Urinary bladder (tissue), 3 donors: ENCODE measurements at regions not wholly inside any gene's neighbourhood (a gene's known extent, or its start where the extent isn't known, plus 50 kb on each side); places are given as distances from the start of the nearest gene placed in this dataset.
"Not testable (repeated sequence)": the region's sequence is repeated elsewhere in the genome, so short reads cannot be mapped to it uniquely, and the experiment has no call there.

Source experiments
- DNase-seq: peaks from one replicate; pipeline ENCODE4 v3.0.0-alpha.2; 2015; ENCODE audit errors: extremely low spot score
- H3K27ac ChIP-seq: one replicate; pipeline ENCODE4 v1.5.1; 2013; ENCODE audit warnings: low read depth, mild to moderate bottlenecking, moderate library complexity
- H3K36me3 ChIP-seq: one replicate; pipeline ENCODE4 v1.6.1; 2013; ENCODE audit warnings: mild to moderate bottlenecking, moderate library complexity; ENCODE audit not compliant: insufficient read depth
- H3K4me1 ChIP-seq: one replicate; pipeline ENCODE4 v1.6.1; 2013; ENCODE audit warnings: mild to moderate bottlenecking, moderate library complexity; ENCODE audit not compliant: insufficient read depth
- H3K4me3 ChIP-seq: one replicate; pipeline ENCODE4 v1.5.1; 2013; ENCODE audit warnings: low read depth, low read length
- whole genome bisulfite sequencing: extraction: QIAGEN DNeasy Blood & Tissue Kit; methylation state at CpG from one replicate; pipeline ENCODE4 v1.1.7; 2013; 5-methylcytosine and 5-hydroxymethylcytosine counted together
- donor health status: healthy with polysubstance abuse.
- donor health status: healthy.

DNA sequence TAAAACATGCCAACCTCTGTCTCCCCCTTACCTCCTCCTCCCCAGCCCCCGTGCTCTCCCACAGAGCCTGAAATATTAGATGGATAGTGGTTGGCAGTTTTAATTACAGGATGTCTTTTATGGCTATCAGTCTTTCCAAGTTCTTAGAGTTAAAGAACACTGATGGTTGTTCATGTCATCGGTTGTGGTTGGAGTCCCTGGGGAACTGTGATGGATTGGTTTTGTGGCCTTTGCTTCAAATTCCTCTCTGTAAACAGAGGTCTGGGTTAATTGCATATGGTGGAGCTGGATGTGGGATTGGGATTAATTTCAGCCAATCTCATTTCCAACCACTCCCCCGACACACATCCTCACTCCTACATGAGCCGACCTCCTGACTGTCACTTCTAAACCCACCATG, 164.5 kb upstream of the PROK2 start:
- H3K4me3 ChIP-seq = no peak overlapping the region
- 83% methylated on average over 4 of the region's 4 CpGs for WGBS
- no peak overlapping the region for H3K27ac ChIP-seq
- no peaks in the 10 kb centered on the region for H3K4me1 ChIP-seq
- H3K36me3 ChIP-seq = no peaks in the 10 kb centered on the region
- no peak for DNase-seq

DNA sequence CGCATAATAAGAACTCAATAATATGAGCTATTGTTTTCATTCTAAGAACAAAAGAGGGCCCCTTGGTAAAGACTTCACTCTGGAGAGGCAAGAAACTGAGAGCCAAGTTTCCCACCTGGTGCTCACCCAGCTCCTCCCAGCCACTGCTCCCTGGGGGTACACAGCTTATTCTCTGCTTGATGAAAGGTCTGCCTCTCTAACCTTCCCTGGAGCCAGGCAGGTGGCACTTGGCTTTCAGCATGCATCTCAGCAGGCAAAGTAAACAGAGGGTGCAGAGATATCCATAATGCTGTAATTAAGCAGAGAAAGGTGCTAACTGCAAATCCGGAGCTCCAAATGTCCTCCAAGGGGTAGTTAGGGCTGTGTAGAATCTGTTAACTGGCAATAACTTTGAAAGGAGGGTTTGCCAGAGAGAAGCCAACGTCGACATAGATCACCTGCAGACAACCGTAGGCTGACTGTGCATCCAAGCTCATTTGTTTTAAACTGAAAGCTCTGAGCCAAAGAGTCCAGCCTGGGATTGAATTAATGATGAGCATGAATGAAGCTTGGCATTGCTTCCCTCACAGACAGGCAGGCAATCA, 159.6 kb upstream of the PROK2 start:
- WGBS = 75% methylated on average over 5 of the region's 5 CpGs

DNA sequence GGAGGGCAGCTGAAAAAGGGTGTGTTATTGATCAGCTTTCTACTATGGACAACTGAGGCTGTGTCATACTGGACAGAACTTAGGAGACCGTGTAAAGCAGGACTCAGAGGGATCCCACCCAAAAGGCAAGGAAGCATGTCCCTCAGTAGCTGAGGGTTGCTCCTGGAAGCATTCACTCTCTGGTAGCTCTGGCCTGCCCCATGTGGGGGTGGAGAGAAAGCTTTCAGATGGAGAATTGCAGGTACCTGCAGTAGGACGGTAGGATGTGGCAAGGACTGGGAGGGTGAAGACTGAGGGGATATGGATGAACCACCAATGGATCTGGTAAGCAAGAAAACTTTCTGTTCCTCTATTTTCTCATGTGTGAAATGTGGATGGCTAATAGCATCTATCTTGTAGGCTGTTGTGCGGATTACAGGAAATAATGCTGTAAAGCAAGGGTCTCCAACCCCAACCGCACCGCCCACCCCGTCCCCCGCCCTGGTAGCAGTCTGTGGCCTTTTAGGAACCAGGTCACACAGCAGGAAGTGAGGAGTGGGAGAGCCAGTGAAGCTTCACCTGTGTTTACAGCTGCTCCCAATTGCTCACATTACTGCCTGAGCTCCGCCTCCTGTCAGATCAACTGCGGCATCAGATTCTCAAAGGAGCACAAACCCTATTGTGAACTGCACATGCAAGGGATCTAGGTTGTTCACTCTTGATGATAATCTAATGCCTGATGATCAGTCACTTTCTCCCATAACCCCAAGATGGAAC, 157.7 kb upstream of the PROK2 start:
- no peak for DNase-seq
- Histone ChIP-seq H3K4me1 (no peaks in the 10 kb centered on the region), H3K36me3 (no peaks in the 10 kb centered on the region), H3K27ac (no peak overlapping the region), H3K4me3 (no peak overlapping the region)
- 83% methylated on average over 9 of the region's 9 CpGs for WGBS

More for the DNA sequence above, 159.6 kb upstream of the PROK2 start:
- Histone ChIP-seq H3K4me3 (no peak overlapping the region), H3K36me3 (no peaks in the 10 kb centered on the region), H3K27ac (no peak overlapping the region), H3K4me1 (no peaks in the 10 kb centered on the region)
- no peak for DNase-seq

DNA sequence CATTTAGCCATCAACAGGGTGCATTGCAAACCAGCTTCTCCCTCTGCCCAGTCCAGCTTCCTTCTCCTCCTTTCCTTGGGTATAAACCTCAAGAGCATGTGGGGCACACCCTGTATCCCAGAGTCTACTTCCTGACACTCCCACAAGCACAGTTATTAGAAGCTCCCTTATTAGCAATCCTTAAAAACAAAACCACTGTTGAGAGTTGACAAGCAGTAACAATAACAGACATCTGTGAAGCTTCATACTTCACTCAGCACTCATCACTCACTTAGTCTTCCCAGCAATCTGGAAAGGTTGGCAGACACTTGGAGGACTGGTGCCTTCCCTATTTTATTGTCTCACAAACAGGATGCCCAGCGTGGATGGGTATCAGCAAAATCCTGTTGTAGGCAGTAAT, 155.5 kb upstream of the PROK2 start:
- 74% methylated on average over 1 of the region's 1 CpG for WGBS
- no peak for DNase-seq
- no peak overlapping the region for H3K4me3 ChIP-seq
- no peaks in the 10 kb centered on the region for H3K36me3 ChIP-seq
- H3K27ac ChIP-seq = no peak overlapping the region
- no peaks in the 10 kb centered on the region for H3K4me1 ChIP-seq

DNA sequence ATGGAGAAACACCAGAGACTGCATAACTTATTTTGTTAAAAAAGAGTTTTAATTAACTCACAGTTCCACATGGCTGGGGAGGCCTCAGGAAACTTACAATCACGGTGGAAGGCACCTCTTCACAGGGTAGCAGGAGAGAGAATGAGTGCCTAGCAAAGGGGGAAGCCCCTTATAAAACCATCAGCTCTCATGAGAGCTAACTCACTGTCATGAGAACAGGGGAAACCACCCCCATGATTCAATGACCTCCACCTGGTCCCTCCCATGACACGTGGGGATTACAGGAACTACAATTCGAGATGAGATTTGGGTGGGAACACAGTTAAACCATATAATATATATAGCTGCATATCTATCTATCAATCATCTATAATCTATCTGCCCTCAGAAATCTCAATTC, 153.1 kb upstream of the PROK2 start:
- 83% methylated on average over 3 of the region's 3 CpGs for WGBS
- H3K27ac ChIP-seq, H3K4me3 ChIP-seq, DNase-seq, H3K4me1 ChIP-seq, H3K36me3 ChIP-seq: not testable (repeated sequence)

DNA sequence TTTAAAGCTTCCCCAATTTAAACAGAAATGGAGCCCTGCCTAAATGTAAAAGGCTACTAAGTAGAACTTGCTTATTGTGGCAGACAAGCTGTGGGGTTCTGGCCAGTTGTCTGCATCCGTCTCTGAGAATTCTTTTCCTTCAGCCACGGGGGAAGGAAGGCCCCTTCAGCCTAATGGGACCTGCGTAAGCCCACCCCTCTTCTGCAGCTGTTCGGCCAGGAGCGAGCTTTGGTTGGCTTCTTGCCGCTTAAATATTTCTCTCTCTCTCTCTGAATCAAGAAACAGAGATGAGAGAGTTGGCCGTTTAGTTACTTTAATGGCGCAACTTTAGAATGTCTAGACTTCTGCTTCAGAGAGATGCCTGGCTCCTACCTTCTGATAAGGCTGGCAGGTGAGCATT, 151.7 kb upstream of the PROK2 start:
- Histone ChIP-seq H3K4me3 (no peak overlapping the region), H3K4me1 (no peaks in the 10 kb centered on the region), H3K27ac (no peak overlapping the region), H3K36me3 (no peaks in the 10 kb centered on the region)
- WGBS = 92% methylated on average over 8 of the region's 8 CpGs
- DNase-seq = no peak

DNA sequence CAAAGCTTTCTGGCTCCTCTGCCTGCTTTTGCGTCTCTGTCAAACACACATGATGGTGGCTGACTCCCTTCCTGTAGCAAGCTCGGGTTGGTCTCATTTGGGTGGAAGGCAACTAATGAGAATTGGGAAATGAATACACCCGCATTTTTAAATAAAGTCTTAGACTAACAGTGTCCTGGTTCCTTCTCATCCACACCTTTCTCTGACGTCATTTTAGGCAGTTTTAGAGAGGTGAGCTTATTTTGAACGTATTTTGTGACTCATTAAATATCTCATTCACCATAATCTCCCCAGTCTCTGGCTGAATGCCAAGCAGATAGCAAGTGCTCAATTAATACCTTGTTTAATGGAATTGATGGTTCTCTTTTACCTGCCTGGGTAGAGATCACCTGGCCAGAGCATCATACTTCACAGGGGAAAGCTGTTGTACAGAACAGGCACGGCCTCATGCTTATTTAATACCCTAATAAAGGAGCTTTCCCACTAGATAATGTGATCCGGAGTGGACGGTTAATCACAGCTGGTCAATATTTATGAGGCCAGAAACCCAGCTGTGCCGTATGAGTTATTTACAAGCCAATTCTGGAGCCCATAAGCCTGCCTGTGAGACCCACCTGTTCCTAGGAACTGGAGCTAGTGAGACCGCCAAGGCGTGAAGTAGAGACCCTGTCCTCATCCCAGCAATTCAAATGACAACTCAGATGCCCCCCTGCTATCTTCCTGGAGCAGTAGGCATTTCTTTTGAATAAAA, 149.7 kb upstream of the PROK2 start:
- 67% methylated on average over 11 of the region's 11 CpGs for WGBS
- Histone ChIP-seq H3K4me1 (no peaks in the 10 kb centered on the region), H3K36me3 (no peaks in the 10 kb centered on the region), H3K4me3 (no peak overlapping the region), H3K27ac (no peak overlapping the region)
- DNase-seq = no peak

DNA sequence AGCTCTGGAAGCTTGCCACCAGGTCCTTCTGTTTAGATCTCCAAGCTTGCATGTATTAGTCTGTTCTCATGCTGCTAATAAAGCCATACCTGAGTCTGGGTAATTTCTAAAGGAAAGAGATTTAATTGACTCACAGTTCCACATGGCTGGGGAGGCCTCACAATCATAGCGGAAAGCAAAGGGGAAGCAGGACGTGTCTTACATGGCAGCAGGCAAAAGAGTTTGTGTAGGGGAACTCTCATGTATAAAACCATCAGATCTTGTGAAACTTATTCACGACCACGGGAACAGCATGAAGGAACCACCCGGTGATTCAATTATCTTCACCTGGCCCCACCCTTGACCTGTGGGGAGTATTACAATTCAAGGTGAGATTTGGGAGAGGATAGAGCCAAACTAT, 147.0 kb upstream of the PROK2 start:
- H3K27ac ChIP-seq = no peak overlapping the region
- H3K36me3 ChIP-seq = no peaks in the 10 kb centered on the region
- H3K4me3 ChIP-seq = no peak overlapping the region
- 76% methylated on average over 5 of the region's 5 CpGs for WGBS
- H3K4me1 ChIP-seq = no peaks in the 10 kb centered on the region
- DNase-seq = no peak

DNA sequence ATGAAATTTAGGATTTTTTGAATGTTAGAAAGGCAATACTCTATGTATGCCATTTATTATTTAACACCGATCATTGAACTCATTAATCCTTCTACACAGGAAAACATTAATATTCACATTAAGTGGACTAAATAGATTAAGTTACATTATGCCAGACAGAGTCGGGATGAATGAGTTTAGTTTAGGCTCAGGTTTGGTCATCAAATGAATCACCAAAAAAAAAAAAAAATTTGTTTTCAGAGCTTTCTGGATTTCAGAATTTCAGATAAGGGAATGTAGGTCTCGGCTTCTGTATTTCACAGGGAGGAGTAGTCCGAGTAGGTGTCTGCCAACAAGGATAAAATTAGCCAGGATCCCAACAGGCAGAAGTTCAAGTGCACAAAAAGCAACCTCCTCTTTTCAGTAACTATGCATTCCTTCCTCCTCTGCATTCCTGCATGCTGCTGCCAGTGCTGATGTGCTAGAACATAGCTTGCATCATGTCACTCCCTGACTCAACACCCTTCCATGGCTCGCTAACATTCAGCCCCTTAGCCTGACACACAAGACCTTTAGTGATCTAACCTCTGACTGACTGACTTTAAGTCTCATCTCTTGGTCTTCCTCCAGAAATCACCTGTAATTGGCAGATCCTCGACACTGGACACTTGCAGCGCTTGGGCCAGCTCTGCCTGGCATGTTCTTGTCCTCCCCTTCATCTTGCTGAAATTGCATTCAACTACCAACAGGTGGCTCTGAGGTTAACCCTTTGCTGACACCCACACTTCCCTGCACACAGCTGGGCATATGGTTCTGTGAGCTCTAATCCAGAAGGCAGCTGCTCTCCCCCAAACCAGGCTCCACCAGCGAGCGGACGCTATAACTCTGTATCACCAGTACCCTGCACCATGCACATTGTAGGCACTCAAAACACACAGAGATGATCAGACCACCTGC, 145.4 kb upstream of the PROK2 start:
- H3K27ac ChIP-seq = no peak overlapping the region
- WGBS = 67% methylated on average over 10 of the region's 10 CpGs
- no peaks in the 10 kb centered on the region for H3K36me3 ChIP-seq
- H3K4me1 ChIP-seq = no peaks in the 10 kb centered on the region
- no peak overlapping the region for H3K4me3 ChIP-seq
- no peak for DNase-seq

DNA sequence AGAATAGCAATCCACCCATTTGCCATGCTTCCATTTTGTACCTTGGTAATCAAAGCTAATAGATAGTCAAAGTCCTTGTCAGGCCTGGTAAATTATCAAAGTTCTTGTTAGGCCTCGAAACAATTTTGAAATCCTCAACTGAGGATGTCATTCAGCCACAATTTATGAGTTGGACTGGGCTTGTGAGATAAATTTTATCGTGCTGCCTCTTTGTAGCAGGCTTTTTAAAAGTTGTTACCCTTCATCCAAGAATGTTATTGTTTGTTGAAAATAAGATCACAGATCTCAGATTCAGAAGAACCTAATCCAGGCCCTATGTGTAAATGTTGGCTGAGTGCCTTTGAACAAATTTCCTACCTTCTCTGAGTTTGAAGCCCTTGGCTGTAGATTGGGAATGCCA, 143.3 kb upstream of the PROK2 start:
- Histone ChIP-seq H3K4me1 (no peaks in the 10 kb centered on the region), H3K27ac (no peak overlapping the region), H3K4me3 (no peak overlapping the region), H3K36me3 (no peaks in the 10 kb centered on the region)
- WGBS = 56% methylated on average over 2 of the region's 2 CpGs
- no peak for DNase-seq

DNA sequence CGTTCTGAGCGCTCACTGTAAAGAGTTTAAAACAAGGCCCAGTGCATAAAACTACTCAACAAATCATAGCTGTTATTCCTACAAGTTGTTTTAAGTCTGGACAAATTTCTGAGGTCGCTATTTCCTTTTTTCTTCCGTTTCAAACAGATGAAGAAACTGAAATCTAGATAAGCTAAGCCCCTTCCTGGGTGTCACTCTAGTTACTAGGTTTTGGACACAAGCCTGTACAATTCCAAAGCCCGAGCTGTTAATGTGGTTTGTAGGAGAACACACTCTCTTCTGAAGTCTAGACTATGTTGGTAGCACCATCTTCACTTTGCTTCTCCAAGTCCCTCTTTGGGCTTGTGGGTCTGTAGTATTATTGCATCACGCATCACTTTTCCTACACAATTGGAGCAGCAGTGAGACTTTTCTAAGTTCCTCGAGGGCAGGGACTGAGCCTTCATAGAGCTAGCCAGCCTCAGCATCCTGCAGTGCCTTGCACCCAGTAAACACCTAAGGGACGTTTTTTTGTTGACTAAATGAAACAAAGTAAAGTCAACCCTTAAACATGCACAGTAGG, 142.6 kb upstream of the PROK2 start:
- no peak for DNase-seq
- Histone ChIP-seq H3K27ac (no peak overlapping the region), H3K36me3 (no peaks in the 10 kb centered on the region), H3K4me3 (no peak overlapping the region), H3K4me1 (no peaks in the 10 kb centered on the region)
- 84% methylated on average over 8 of the region's 8 CpGs for WGBS

DNA sequence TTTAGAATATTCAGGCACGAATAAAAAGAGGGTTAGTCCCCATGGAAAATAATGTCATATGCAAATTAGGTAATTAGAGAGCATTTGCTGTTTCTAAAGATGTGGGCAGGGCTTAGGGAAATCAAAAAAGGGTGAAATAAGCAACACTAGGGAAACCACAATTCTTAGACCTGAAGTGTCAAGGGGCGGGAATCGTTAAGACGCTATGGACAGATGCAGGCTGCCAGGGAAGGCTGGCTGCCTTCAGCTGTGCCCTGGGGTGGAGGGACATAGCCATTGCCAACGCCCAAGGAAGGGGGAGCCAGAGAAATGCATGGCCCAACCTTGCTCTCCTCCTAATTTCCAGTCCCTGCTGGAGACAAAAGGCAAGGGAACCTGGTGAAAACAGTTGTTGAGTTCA, 141.7 kb upstream of the PROK2 start:
- Histone ChIP-seq H3K27ac (no peak overlapping the region), H3K36me3 (no peaks in the 10 kb centered on the region), H3K4me3 (no peak overlapping the region), H3K4me1 (no peaks in the 10 kb centered on the region)
- WGBS = 80% methylated on average over 5 of the region's 5 CpGs
- no peak for DNase-seq

DNA sequence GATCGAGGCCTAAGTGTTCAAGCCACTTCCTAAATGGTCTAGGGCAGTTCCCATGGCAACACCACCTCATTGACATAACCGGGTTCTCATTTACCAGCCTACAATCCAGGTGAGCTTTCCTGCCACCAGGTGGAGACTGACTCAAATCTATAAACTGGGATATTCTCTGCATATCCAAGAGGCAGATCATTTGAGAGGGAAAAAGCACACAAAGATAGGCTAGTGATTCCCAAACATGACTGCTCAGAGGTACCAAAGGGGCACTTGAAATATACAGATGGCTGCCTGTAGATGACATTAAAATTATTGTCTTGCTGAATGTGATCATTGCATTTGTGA, 141.3 kb upstream of the PROK2 start:
- no peaks in the 10 kb centered on the region for H3K4me1 ChIP-seq
- no peak overlapping the region for H3K27ac ChIP-seq
- 38% methylated on average over 2 of the region's 2 CpGs for WGBS
- H3K4me3 ChIP-seq = no peak overlapping the region
- DNase-seq = no peak
- no peaks in the 10 kb centered on the region for H3K36me3 ChIP-seq
